ENCODE measurements at regions not wholly inside any gene's neighbourhood (a gene's known extent, or its start where the extent isn't known, plus 50 kb on each side); places are given as distances from the start of the nearest gene placed in this dataset.

- no peak overlapping the region for H3K4me3 ChIP-seq (ENCODE audit: low read depth, low read length)
- TF ChIP-seq POLR2A (IDR thresholded peaks at IDR 0.05; ENCODE audit: extremely low read depth, insufficient read length) (no peak), MAX (IDR thresholded peaks at IDR 0.05; ENCODE audit: low read depth, low read length) (no peak), CTCF (IDR thresholded peaks at IDR 0.05; ENCODE audit: low read depth, low read length) (no peak), MYC (IDR thresholded peaks at IDR 0.05; ENCODE audit: low read depth, low read length) (no peak)
- no peak for DNase-seq (ENCODE audit: low read depth)
Measured at GRCh38 chr21:28310711-28311110, 682.0 kb downstream of the LTN1 start.

- no peak overlapping the region for H3K4me3 ChIP-seq (ENCODE audit: low read depth, low read length)
- no peak for TF ChIP-seq POLR2A (IDR thresholded peaks at IDR 0.05; ENCODE audit: extremely low read depth, insufficient read length)
- TF ChIP-seq MAX (IDR thresholded peaks at IDR 0.05; ENCODE audit: low read depth, low read length) = no peak
- TF ChIP-seq CTCF (IDR thresholded peaks at IDR 0.05; ENCODE audit: low read depth, low read length) = no peak
- TF ChIP-seq MYC (IDR thresholded peaks at IDR 0.05; ENCODE audit: low read depth, low read length) = no peak
- DNase-seq (ENCODE audit: low read depth) = no peak
Measured at GRCh38 chr21:28310171-28310685, 682.4 kb downstream of the LTN1 start.

GRCh38 chr21:28309596-28309995 lies 683.1 kb downstream of the LTN1 start:
- no peak for TF ChIP-seq MYC (IDR thresholded peaks at IDR 0.05; ENCODE audit: low read depth, low read length)
- no peak for TF ChIP-seq POLR2A (IDR thresholded peaks at IDR 0.05; ENCODE audit: extremely low read depth, insufficient read length)
- TF ChIP-seq CTCF (IDR thresholded peaks at IDR 0.05; ENCODE audit: low read depth, low read length) = no peak
- TF ChIP-seq MAX (IDR thresholded peaks at IDR 0.05; ENCODE audit: low read depth, low read length) = no peak
- DNase-seq (ENCODE audit: low read depth) = no peak
- H3K4me3 ChIP-seq (ENCODE audit: low read depth, low read length) = no peak overlapping the region

GRCh38 chr21:28308516-28308915 lies 684.2 kb downstream of the LTN1 start:
- DNase-seq (ENCODE audit: low read depth) = no peak
- H3K4me3 ChIP-seq (ENCODE audit: low read depth, low read length) = no peak overlapping the region
- no peak for TF ChIP-seq CTCF (IDR thresholded peaks at IDR 0.05; ENCODE audit: low read depth, low read length)
- TF ChIP-seq MYC (IDR thresholded peaks at IDR 0.05; ENCODE audit: low read depth, low read length) = no peak
- no peak for TF ChIP-seq POLR2A (IDR thresholded peaks at IDR 0.05; ENCODE audit: extremely low read depth, insufficient read length)
- TF ChIP-seq MAX (IDR thresholded peaks at IDR 0.05; ENCODE audit: low read depth, low read length) = no peak

- no peak for DNase-seq (ENCODE audit: low read depth)
- TF ChIP-seq POLR2A (IDR thresholded peaks at IDR 0.05; ENCODE audit: extremely low read depth, insufficient read length) (no peak), CTCF (IDR thresholded peaks at IDR 0.05; ENCODE audit: low read depth, low read length) (no peak), MYC (IDR thresholded peaks at IDR 0.05; ENCODE audit: low read depth, low read length) (no peak), MAX (IDR thresholded peaks at IDR 0.05; ENCODE audit: low read depth, low read length) (no peak)
- no peak overlapping the region for H3K4me3 ChIP-seq (ENCODE audit: low read depth, low read length)
Measured at GRCh38 chr21:28299946-28300345, 692.7 kb downstream of the LTN1 start.

All from NB4 (cell line).